ENCODE measurements at regions not wholly inside any gene's neighbourhood (a gene's known extent, or its start where the extent isn't known, plus 50 kb on each side); places are given as distances from the start of the nearest gene placed in this dataset.

DNA sequence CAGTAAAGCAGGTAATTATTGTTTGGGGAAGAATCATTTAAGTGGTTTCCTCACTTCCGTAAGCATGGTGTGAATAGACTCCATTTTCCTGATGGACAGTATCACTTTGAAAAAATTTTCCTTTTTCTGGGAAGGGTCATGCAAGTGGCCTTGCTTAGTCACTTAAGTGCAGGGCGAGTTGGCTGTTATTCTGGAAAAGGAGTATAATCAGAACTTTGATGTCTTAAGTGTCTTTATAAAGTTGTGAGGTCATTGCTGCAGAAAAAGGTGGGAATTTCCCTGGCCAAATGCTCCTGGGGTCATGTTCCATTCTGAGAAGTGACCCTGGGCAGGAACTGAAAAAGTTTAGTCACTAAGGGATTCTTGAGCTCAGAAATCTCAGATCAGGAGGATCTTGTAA, 146.1 kb upstream of the OTUD4 start:
- Mint-ChIP-seq H3K4me3 (no peak overlapping the region), H3K27ac (no peak overlapping the region), H3K4me1 (no peaks in the 10 kb centered on the region), H3K36me3 (no peaks in the 10 kb centered on the region), H3K9me3 (peaks cover 2 to 9% (median 3%) of the 10 kb centered on the region in 3 donors), H3K27me3 (peaks cover 6% of the 10 kb centered on the region)

DNA sequence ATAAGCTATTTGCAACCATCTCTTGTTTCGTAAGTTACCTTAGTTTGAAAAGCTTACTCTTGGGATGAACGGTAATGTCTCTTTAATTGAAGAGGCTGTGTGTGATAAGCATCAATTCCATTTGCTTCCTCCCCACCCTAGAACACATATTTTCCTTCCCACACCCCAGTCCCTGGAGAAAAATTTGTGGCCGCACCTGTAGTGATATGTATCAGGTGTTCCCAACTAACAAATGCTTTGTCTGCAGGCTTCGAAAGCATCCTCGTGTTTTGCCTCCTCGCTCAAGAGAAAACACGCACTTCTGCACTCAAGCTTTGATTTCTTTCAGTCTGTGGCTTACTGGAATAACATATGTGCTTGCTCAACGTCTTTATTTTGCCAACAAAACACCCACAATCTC, 143.8 kb upstream of the OTUD4 start:
- no peak overlapping the region for H3K4me3 Mint-ChIP-seq
- no peaks in the 10 kb centered on the region for H3K36me3 Mint-ChIP-seq
- H3K27ac Mint-ChIP-seq, result no peak overlapping the region
- no peaks in the 10 kb centered on the region for H3K4me1 Mint-ChIP-seq
- peaks cover 2 to 9% (median 3%) of the 10 kb centered on the region in 3 donors for H3K9me3 Mint-ChIP-seq
- peaks cover 5% of the 10 kb centered on the region for H3K27me3 Mint-ChIP-seq

DNA sequence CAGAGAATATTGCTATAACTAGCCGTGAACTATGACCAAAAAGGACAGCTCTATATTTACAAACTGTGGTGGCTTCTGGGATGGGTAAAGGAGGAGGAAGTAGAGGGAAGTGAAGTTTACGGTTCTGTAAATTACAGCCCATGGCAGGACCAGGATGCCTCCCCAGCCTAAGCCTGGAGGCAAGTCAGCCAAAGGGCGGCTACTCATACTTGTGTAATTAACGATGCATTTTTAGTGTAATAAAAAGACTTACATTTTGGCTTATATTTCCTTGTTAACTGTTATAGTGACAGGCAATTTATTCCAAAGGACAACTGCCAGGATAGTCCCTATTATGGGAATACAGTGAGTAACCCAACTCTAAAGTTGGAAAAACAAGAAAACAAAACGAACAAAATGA, 139.9 kb upstream of the OTUD4 start:
- H3K4me3 Mint-ChIP-seq, result no peak overlapping the region
- H3K36me3 Mint-ChIP-seq, result no peaks in the 10 kb centered on the region

DNA sequence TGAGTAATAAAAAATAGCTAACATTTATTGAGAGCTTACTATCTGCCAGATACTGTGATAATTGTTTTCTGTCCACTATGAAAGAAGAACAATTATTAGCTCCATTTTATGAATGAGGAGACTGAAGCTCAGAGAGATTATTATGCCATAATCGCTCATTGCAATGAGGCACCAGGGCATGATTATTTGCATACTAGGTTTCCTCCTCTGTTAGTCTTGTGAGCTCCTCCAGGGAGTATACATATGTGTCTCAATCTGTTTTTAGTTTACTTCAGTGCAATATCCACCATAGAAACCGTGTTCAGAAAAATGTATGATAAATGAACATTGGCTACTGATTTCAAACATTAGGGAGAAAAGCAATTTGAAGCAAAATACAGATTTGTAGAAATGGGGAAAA, 139.4 kb upstream of the OTUD4 start:
- Mint-ChIP-seq H3K27me3 (peaks cover 9% of the 10 kb centered on the region), H3K36me3 (no peaks in the 10 kb centered on the region), H3K27ac (no peak overlapping the region), H3K4me1 (no peaks in the 10 kb centered on the region), H3K4me3 (no peak overlapping the region), H3K9me3 (no peaks in the 10 kb centered on the region)

More for the DNA sequence above, 139.9 kb upstream of the OTUD4 start:
- H3K27me3 Mint-ChIP-seq, result peaks cover 9% of the 10 kb centered on the region
- H3K9me3 Mint-ChIP-seq, result no peaks in the 10 kb centered on the region
- H3K27ac Mint-ChIP-seq, result no peak overlapping the region
- H3K4me1 Mint-ChIP-seq, result no peaks in the 10 kb centered on the region

DNA sequence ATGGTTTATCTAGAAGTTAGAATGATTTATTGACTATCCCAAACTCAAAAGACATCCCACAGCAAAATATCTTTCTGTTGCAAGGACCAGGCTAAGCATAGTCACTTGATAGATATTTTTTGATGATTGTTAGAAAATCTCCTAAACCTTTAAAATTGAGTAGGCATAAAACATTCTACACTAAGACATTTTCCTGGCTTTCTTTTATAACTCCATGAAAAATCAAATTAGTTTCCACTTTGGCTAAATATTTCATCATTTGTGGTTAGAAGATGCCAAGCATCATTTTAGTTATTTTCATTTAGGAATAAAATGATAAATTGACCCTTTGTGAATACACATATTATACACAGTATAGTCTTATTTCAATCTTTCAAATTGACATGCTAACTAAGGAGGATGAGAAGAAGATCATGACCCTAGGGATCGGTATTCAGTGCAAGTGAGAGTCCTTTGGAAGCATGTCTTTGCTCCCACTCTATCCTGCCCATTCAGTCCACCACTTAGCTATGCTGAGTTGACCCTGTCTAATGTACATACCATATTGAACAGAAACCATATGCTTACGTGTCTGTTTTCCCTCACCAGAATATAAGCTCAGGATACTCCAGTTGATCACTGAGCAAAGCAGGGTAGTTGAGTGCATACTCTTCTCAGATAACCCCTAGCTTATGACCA, 136.6 kb upstream of the OTUD4 start:
- H3K9me3 Mint-ChIP-seq, result peaks cover 0 to 3% (median 2%) of the 10 kb centered on the region in 3 donors
- H3K4me1 Mint-ChIP-seq, result no peaks in the 10 kb centered on the region
- no peak overlapping the region for H3K4me3 Mint-ChIP-seq
- H3K27ac Mint-ChIP-seq, result no peak overlapping the region
- H3K27me3 Mint-ChIP-seq, result peaks cover 8% of the 10 kb centered on the region
- no peaks in the 10 kb centered on the region for H3K36me3 Mint-ChIP-seq

DNA sequence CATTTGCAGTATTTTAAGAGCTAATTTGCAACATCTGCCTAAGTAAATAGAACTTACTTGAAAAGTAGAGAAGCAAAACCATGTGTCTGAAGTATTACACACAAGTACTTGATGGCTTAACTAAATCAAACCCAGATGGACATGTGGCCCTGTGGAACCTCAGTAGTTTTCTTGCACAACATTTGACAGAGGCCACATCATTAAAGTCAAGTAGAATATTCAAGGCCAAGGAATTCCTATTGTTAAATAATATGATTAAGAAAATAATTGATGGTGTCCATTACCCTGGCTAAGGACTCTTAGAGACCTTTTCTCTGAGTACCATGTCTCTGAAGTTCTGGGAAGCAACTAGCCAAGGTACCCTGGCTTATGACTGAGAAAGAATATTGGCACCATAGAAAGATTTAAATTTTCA, 135.4 kb upstream of the OTUD4 start:
- Mint-ChIP-seq H3K36me3 (no peaks in the 10 kb centered on the region), H3K27me3 (peaks cover 8% of the 10 kb centered on the region), H3K4me1 (no peaks in the 10 kb centered on the region), H3K27ac (no peak overlapping the region), H3K4me3 (no peak overlapping the region), H3K9me3 (peaks cover 0 to 3% (median 2%) of the 10 kb centered on the region in 3 donors)

DNA sequence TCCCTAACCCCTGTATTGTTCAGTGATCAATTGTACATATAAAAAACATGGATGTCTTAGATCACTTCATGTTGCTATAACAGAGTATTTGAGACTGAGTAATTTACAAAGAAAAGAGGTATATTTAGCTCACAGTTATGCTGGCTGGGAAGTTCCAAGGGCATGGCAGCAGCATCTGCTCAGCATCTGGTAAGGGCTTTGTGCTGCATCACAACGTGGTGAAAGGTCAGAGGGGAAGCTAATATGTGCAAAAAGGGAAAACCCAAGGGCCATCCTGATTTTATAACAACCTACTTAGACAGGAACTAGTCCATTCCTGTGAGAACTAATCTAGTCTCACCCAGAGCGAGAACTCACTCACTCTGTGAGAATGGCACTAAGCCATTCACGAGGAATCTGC, 128.2 kb upstream of the OTUD4 start:
- H3K27me3 Mint-ChIP-seq, result peaks cover 3% of the 10 kb centered on the region
- H3K36me3 Mint-ChIP-seq, result no peaks in the 10 kb centered on the region
- H3K4me1 Mint-ChIP-seq, result no peaks in the 10 kb centered on the region
- H3K4me3 Mint-ChIP-seq, result no peak overlapping the region
- no peak overlapping the region for H3K27ac Mint-ChIP-seq
- peaks cover 0 to 3% (median 0%) of the 10 kb centered on the region in 3 donors for H3K9me3 Mint-ChIP-seq

DNA sequence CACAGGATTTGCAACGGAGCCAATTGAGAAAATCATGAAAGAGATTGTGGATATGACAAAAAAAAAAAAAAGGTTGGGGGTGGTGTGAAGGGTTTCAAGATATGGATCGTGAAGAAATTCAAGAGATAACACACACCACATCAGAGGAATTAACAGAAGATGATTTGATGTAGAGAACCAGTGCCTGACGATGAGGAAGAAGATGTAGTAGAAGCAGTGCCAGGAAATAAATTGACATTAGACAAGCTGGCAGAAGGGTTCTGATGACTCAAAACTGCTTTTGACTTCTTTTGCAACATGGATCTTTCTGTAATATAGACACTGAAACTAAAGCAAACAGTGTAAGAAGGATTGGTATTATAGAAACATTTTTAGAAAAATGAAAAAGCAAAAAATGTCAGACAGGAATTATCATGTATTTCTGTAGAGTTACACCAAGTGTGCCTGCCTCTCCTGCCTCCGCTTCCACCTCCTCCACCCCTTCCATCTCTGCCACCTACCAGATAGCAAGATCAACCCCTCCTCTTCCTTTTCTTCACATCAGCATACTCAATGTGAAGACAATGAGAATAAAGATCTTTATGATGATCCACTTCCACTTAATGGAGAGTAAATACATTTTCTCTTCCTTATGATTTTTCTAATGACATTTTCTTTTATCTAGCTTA, 127.5 kb upstream of the OTUD4 start:
- Mint-ChIP-seq H3K4me3 (no peak overlapping the region), H3K27ac (no peak overlapping the region), H3K4me1 (no peaks in the 10 kb centered on the region), H3K9me3 (peaks cover 0 to 3% (median 0%) of the 10 kb centered on the region in 3 donors), H3K27me3 (peaks cover 3% of the 10 kb centered on the region), H3K36me3 (no peaks in the 10 kb centered on the region)

DNA sequence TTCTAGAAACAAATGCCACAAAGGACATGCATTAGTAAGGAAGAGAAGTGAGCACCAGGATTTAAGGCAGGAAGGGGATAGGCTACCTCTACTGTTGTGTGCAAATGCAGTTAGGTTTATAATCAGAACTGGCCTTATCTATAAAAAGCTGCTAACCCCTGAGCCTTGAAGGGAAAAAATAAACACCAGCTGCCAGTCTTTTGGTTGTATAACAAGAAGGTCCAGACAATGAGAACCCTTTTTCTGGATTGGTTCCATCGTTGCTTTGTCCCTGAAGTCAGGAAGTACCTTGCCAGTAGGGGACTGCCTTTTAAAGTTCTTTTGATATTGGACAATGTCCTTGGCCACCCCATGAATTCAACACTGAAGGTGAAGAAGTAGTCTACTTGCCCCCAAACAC, 126.7 kb upstream of the OTUD4 start:
- H3K4me1 Mint-ChIP-seq, result no peaks in the 10 kb centered on the region
- H3K9me3 Mint-ChIP-seq, result peaks cover 0 to 3% (median 0%) of the 10 kb centered on the region in 3 donors
- H3K27me3 Mint-ChIP-seq, result peaks cover 3% of the 10 kb centered on the region
- no peaks in the 10 kb centered on the region for H3K36me3 Mint-ChIP-seq
- H3K27ac Mint-ChIP-seq, result no peak overlapping the region
- H3K4me3 Mint-ChIP-seq, result no peak overlapping the region

DNA sequence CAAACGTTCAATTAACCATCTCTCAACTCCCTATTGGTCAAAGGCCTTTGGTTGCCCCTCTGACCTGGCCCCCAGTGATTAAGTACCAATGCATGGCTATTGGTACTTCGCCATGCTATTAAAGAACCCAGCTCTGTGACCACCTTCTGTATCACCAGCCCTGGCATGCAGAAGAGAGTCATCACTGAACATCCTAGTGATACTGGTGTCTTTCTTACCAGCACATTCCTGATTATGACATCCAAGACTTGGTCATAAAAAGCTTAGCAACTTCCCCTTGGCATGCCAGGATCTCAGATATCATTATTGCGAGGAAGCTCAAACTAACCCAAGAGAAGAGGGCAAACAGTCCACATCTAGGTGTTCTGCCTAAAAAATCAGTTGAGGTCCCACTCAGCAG, 122.3 kb upstream of the OTUD4 start:
- Mint-ChIP-seq H3K27ac (no peak overlapping the region), H3K36me3 (no peaks in the 10 kb centered on the region), H3K9me3 (no peaks in the 10 kb centered on the region)

DNA sequence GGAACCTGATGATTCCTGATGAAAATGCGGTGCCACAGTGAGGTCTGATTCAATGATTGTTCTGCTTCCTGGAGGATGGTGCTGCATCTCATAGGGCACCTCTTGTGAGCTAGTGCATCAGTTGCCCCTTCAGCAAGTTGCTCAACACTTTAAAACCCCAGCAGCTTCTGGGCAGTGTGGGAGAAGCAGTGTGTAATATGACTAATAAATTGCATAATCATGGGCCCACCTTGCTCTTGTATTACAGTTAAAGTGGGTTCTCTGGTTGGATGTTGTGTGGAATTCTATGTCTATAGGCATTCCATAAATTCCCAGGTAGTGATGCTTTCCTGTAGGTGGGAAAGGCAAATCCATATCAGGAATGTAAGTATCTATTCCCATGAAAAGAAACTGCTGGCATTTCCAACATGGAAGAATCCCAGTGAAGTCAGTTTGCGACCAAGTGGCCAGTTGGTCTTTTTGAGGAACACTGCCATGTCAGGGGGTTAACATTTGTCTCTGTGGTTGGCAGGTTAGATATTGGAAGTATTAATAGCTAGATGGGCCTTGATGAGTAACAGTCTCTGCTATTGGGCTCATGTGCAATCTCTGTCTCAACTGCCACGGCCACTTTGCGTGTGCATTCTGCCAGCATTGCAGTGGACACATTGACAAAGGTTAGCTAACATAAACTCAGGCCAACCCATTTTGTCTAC, 121.1 kb upstream of the OTUD4 start:
- no peaks in the 10 kb centered on the region for H3K9me3 Mint-ChIP-seq
- H3K4me3 Mint-ChIP-seq, result no peak overlapping the region
- no peaks in the 10 kb centered on the region for H3K36me3 Mint-ChIP-seq
- H3K4me1 Mint-ChIP-seq, result peaks cover 0 to 1% (median 0%) of the 10 kb centered on the region in 3 donors
- peaks cover 12% of the 10 kb centered on the region for H3K27me3 Mint-ChIP-seq
- no peak overlapping the region for H3K27ac Mint-ChIP-seq

More for the DNA sequence above, 122.3 kb upstream of the OTUD4 start:
- peaks cover 5% of the 10 kb centered on the region for H3K27me3 Mint-ChIP-seq
- peaks cover 0 to 1% (median 0%) of the 10 kb centered on the region in 3 donors for H3K4me1 Mint-ChIP-seq
- H3K4me3 Mint-ChIP-seq, result no peak overlapping the region

DNA sequence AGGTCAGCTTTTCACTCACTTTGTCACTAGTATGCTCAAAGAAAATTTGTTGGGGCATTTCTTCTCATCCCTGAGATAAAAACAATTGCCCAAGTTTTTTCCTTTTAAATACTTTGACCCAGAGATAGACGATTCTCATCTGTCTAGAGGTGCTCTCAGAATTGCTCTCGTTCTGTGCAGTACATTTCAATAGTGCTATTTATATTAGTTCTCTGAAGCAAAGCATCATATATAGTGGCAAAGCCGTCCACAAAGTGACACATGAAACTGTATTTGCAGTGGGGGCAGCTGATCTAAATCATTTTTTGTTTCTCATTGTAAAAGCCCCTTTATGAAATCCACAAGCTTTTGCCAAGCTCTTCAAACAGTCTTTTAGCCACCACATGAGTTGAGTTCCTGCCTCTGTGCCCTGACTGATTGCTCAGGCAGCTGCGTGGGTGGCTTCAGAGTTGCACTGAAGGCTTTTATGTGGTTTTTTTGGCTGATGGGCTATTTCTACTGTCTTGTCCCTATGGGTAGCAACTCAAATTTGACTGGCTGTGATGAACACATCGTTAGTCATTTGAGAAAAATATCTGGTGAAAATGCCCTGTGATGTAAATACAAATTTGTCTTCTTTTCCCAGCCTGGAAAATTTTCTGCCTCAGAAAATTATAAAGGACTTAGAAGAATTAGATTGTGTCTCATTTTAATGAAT, 119.1 kb upstream of the OTUD4 start:
- H3K4me3 Mint-ChIP-seq, result no peak overlapping the region
- peaks cover 15% of the 10 kb centered on the region for H3K27me3 Mint-ChIP-seq
- H3K36me3 Mint-ChIP-seq, result no peaks in the 10 kb centered on the region

DNA sequence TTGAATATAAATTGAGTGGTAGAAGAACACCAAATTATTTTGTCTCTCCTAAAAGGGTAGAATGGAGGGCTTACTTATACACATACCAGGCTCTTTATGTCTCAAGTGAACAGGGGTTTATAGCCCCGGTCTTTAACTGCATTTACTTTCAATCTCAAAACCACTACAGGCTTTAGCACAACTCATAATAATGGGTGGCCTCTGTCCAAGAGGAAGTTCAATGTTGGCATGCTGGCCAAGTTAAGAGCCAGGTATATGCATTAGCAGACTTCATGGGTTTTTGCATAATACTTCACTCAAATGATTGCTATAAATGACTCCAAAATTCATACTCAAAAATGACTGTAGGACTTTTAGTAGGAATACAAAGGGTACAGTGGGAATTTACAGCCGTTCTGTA, 118.5 kb upstream of the OTUD4 start:
- Mint-ChIP-seq H3K36me3 (no peaks in the 10 kb centered on the region), H3K27ac (no peak overlapping the region), H3K4me1 (peaks cover 0 to 1% (median 0%) of the 10 kb centered on the region in 3 donors), H3K4me3 (no peak overlapping the region), H3K9me3 (no peaks in the 10 kb centered on the region), H3K27me3 (peaks cover 15% of the 10 kb centered on the region)

More for the DNA sequence above, 119.1 kb upstream of the OTUD4 start:
- Mint-ChIP-seq H3K4me1 (peaks cover 0 to 1% (median 0%) of the 10 kb centered on the region in 3 donors), H3K9me3 (no peaks in the 10 kb centered on the region), H3K27ac (no peak overlapping the region)

DNA sequence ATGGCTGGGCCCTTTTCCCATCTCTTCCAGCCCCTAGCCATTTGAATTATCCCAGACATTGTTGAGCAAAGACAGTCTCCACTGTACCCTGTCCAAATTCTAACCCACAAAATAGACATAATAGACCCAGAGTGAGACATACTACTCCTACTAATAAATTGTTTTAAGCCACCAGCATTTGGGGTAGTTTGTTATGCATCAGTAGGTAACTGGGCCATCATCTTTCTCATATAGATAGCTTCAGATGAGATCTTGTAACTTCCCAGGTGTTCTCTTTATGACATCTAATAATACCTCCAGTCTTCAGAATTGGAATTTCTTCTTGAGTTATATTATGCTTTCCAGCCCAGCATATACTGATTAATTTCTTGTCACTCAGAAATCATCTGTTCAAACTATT, 117.2 kb upstream of the OTUD4 start:
- H3K36me3 Mint-ChIP-seq, result no peaks in the 10 kb centered on the region
- H3K4me1 Mint-ChIP-seq, result peaks cover 0 to 1% (median 0%) of the 10 kb centered on the region in 3 donors
- H3K4me3 Mint-ChIP-seq, result no peak overlapping the region
- H3K9me3 Mint-ChIP-seq, result no peaks in the 10 kb centered on the region
- peaks cover 15% of the 10 kb centered on the region for H3K27me3 Mint-ChIP-seq
- no peak overlapping the region for H3K27ac Mint-ChIP-seq

DNA sequence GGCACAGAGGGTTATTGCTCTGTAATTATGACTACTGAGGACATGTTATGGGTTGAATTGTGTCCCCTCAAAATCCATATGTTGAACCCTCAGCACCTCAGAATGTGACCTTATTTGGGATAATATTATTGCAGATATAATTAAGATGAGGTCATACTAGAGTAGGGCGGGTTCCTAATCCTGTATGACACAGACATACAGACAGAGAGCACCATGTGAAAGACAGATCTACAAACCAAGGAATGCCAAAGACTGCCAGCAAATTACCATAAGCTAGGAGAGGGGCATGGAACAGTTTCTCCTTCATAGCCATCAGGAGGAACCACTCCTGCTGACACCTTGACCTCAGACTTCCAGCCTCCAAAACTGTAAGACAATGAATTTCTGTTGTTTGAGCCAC, 115.2 kb upstream of the OTUD4 start:
- H3K27ac Mint-ChIP-seq, result no peak overlapping the region
- H3K4me3 Mint-ChIP-seq, result no peak overlapping the region
- peaks cover 1% of the 10 kb centered on the region for H3K36me3 Mint-ChIP-seq
- H3K27me3 Mint-ChIP-seq, result peaks cover 17% of the 10 kb centered on the region
- peaks cover 2 to 8% (median 4%) of the 10 kb centered on the region in 3 donors for H3K9me3 Mint-ChIP-seq
- H3K4me1 Mint-ChIP-seq, result peaks cover 0 to 1% (median 0%) of the 10 kb centered on the region in 3 donors

All from IgD-negative memory B cell (primary cell).